MCF 10A (cell line): ENCODE measurements at regions not wholly inside any gene's neighbourhood (a gene's known extent, or its start where the extent isn't known, plus 50 kb on each side); places are given as distances from the start of the nearest gene placed in this dataset.
"Not testable (repeated sequence)": the region's sequence is repeated elsewhere in the genome, so short reads cannot be mapped to it uniquely, and the experiment has no call there.

Experiments
- BruUV-seq: library from RNA; stranded (reverse); fragments of 400-500 nt; replicated peaks from 2 replicates; lab custom pipeline; 2021; lab: Mats Ljungman, UMichigan
- CTCF ChIA-PET: fragments of 300-600 bp; sonication (Branson Sonifier 250); formaldehyde crosslinking; extraction: SDS; loops from one replicate; lab custom pipeline; 2021; ENCODE audit warnings: antibody characterized with exemption, inconsistent platforms; lab: Yijun Ruan, JAX
- POLR2A ChIA-PET: fragments of 300-600, 350-650 bp; sonication (Branson Sonifier 250); formaldehyde crosslinking; extraction: SDS; loops from one replicate; lab custom pipeline; 2020; ENCODE audit warnings: antibody characterized with exemption, inconsistent platforms; lab: Yijun Ruan, JAX
- DNase-seq: peaks from one replicate; pipeline ENCODE4 v3.0.0-alpha.2; 2018; ENCODE audit not compliant: unreplicated experiment
- H3K27ac Mint-ChIP-seq: one replicate; pipeline ENCODE4 v1.8.0; 2022; ENCODE audit warnings: mild to moderate bottlenecking, low read depth, mixed read lengths; ENCODE audit not compliant: unreplicated experiment
- H3K27me3 Mint-ChIP-seq: one replicate; pipeline ENCODE4 v1.8.0; 2022; ENCODE audit warnings: mixed read lengths; ENCODE audit not compliant: insufficient read depth, unreplicated experiment
- H3K36me3 Mint-ChIP-seq: one replicate; pipeline ENCODE4 v1.8.0; 2022; ENCODE audit warnings: mild to moderate bottlenecking, moderate library complexity, mixed read lengths; ENCODE audit not compliant: insufficient read depth, unreplicated experiment
- H3K4me1 Mint-ChIP-seq: one replicate; pipeline ENCODE4 v1.8.0; 2022; ENCODE audit warnings: mixed read lengths; ENCODE audit not compliant: insufficient read depth, unreplicated experiment
- H3K4me3 Mint-ChIP-seq: one replicate; pipeline ENCODE4 v1.8.0; 2022; ENCODE audit warnings: mild to moderate bottlenecking, moderate library complexity, mixed read lengths; ENCODE audit not compliant: unreplicated experiment
- H3K9me3 Mint-ChIP-seq: one replicate; pipeline ENCODE4 v1.8.0; 2022; ENCODE audit warnings: mixed read lengths; ENCODE audit not compliant: unreplicated experiment
- intact Hi-C: fragments of 100-400 bp; cut with micrococcal nuclease; formaldehyde crosslinking; loops from 2 replicates; pipeline ENCODE4 v1.14.1; 2022
- TF ChIP-seq, protein P1 (sequence below): fragments of 200-600 bp; IDR thresholded peaks from one replicate; pipeline ENCODE4 v1.8.0; 2022; ENCODE audit warnings: antibody characterized with exemption, mild to moderate bottlenecking; ENCODE audit not compliant: unreplicated experiment

DNA sequence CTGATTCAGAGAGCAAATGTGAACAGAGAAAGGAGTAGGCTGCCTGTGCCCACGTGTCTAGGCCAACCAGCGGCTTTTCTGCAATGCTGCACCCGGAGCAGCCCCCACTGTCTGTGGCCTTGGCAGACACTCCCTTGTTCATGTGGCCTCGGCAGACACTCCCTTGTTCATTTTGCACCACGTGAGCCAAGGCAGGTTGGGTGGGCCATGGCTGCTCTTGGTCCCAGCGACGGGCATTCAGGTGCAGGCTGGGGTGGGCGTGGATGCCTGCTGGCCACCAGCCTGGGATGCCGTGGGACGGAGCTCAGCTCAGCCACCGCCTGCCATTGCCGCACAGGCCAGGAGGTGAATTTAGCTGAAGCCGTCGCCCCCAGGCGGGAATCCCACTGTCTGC, 159.8 kb downstream of the LAT start:
- H3K4me3 Mint-ChIP-seq, DNase-seq, H3K9me3 Mint-ChIP-seq, H3K27ac Mint-ChIP-seq, BruUV-seq, intact Hi-C loops, H3K36me3 Mint-ChIP-seq, H3K27me3 Mint-ChIP-seq, CTCF ChIA-PET: not testable (repeated sequence)
- POLR2A ChIA-PET: interaction anchor here (0.7 kb wide), 1 partner anchor 38 kb away, joined by 3 read pairs; no protein-coding TSS in a partner anchor
- peaks cover 14% of the 10 kb centered on the region for H3K4me1 Mint-ChIP-seq

DNA sequence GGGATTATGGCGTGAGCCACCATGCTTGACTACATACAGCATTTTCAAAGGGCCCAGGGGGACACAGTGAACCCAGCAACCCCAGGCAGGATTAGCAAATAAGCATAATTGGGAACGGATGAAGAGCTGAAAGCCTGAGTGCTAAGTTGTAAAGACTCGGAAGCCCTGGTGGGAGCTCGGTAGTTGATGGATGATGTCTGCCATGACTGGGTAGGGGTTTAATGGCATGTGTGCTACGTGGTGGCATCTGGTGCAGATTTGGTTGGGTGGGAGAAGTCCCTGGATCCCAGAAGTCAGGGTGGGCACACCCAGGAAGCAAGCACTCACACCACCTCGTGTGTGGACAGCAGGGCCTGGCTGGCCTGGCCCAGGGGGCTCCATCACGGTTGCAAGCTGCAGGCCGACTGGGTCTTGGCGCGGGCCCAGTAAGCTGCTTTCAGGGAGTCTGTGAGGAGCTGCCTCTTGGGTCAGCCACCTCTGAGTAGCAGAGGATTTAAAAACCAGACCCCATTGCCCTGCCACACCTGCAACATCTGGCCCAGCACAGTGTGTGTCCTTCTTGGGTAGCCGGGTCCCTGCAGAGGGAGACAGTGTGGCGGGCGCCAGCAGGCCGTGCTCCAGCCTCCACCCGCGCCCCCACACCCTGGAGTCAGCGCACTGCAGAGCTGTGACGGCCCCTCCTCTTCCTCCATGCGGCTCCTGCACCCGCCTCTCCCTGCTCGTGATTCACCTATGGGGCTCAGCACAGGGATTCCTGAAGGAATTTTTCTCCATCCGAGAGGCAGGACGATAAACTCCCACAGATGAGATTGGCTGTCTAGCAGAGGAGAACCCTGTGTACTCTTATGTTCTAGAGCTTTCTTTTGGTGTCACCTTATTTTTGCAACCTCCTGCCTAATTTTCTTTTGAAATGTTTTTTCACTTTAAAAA, 159.2 kb downstream of the LAT start:
- H3K36me3 Mint-ChIP-seq, H3K9me3 Mint-ChIP-seq, BruUV-seq, H3K27ac Mint-ChIP-seq, H3K4me3 Mint-ChIP-seq, H3K27me3 Mint-ChIP-seq, CTCF ChIA-PET, POLR2A ChIA-PET, intact Hi-C loops, DNase-seq: not testable (repeated sequence)
- peaks cover 14% of the 10 kb centered on the region for H3K4me1 Mint-ChIP-seq

DNA sequence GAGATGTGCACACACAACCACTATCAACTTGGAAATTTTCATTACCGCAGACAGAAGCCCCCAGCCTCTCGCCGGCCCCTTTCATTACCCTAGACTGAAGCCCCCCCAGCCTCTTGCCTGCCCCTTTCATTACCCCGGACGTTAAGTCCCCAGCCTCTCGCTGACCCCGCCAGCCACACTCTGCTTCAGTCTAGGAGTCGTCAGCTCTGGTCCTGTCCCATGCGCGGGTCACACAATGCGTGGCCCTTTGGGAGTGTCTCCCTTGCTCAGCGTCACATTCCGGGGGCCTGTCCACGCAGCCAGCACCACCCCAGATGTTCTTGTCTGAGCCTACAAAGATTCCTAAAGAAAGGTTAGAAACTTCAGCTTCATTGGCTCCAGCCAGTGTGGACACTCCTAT, 157.7 kb downstream of the LAT start:
- CTCF ChIA-PET, intact Hi-C loops, H3K36me3 Mint-ChIP-seq, BruUV-seq, H3K9me3 Mint-ChIP-seq, POLR2A ChIA-PET, H3K27ac Mint-ChIP-seq, H3K4me3 Mint-ChIP-seq, DNase-seq, H3K4me1 Mint-ChIP-seq: not testable (repeated sequence)
- peaks cover 13% of the 10 kb centered on the region for H3K27me3 Mint-ChIP-seq

DNA sequence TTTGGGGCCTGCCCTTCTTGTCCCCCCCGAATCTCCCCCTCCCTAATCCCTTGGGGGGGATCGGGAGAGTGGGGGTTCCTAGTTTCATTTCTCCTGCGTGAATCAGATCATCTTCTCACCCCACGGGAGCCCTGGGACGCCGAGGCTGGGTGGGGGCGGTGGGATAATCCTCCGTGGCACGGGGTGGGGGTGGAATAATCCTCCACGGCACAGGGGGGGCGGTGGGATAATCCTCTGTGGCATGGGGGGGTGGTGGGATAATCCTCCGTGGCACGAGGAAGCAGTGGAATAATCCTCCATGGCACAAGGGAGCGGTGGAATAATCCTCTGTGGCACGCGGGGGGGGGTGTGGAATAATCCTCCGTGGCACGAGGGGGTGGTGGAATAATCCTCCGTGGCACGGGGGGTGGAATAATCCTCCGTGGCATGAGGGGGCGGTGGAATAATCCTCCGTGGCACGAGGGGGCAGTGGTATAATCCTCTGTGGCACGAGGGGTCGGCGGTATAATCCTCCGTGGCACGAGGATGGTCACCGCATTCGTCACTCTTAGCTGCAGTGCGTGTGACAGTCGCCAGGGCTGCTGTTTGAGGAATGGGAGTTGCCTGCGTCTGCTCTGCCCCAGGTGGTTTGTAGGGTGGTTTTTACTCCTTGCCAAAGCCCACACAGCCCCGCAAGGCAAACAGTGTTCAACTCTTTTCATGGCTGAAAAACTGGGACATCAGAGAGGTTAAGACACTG, 156.9 kb downstream of the LAT start:
- DNase-seq: no peak
- intact Hi-C loops: no loop called here
- H3K4me3 Mint-ChIP-seq: no peak overlapping the region
- H3K36me3 Mint-ChIP-seq: no peaks in the 10 kb centered on the region
- no TSS peak for BruUV-seq
- ChIA-PET CTCF (no interaction called here), POLR2A (interaction anchor here (0.6 kb wide), 1 partner anchor 555 kb away, joined by 3 read pairs; no protein-coding TSS in a partner anchor)
- H3K27me3 Mint-ChIP-seq: peaks cover 13% of the 10 kb centered on the region
- TF ChIP-seq, protein P1, sequence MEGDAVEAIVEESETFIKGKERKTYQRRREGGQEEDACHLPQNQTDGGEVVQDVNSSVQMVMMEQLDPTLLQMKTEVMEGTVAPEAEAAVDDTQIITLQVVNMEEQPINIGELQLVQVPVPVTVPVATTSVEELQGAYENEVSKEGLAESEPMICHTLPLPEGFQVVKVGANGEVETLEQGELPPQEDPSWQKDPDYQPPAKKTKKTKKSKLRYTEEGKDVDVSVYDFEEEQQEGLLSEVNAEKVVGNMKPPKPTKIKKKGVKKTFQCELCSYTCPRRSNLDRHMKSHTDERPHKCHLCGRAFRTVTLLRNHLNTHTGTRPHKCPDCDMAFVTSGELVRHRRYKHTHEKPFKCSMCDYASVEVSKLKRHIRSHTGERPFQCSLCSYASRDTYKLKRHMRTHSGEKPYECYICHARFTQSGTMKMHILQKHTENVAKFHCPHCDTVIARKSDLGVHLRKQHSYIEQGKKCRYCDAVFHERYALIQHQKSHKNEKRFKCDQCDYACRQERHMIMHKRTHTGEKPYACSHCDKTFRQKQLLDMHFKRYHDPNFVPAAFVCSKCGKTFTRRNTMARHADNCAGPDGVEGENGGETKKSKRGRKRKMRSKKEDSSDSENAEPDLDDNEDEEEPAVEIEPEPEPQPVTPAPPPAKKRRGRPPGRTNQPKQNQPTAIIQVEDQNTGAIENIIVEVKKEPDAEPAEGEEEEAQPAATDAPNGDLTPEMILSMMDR: no peak
- H3K4me1 Mint-ChIP-seq: peaks cover 9% of the 10 kb centered on the region
- H3K27ac Mint-ChIP-seq: no peak overlapping the region
- H3K9me3 Mint-ChIP-seq: no peaks in the 10 kb centered on the region

DNA sequence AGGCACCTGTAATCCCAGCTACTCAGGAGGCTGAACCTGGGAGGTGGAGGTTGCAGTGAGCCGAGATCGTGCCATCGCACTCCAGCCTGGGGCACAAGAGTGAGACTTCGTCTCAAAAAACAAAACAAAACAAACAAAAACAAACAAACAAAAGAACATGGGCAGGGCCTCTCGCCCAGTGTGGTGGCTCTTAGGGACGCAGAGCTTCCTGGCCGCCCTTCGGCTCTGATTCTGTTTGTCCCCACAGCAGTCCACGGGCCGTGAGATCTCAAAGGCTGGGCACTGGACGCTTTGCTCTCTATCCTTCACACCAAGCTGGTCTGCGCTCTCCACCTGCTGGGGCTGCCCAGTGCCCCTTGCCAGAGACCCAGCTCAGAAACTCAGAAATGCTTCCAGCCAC, 156.3 kb downstream of the LAT start:
- CTCF ChIA-PET, BruUV-seq, H3K36me3 Mint-ChIP-seq, H3K4me3 Mint-ChIP-seq, H3K4me1 Mint-ChIP-seq, DNase-seq, intact Hi-C loops, H3K27ac Mint-ChIP-seq, H3K9me3 Mint-ChIP-seq: not testable (repeated sequence)
- peaks cover 13% of the 10 kb centered on the region for H3K27me3 Mint-ChIP-seq
- POLR2A ChIA-PET: interaction anchor here (0.6 kb wide), 1 partner anchor 555 kb away, joined by 3 read pairs; no protein-coding TSS in a partner anchor

DNA sequence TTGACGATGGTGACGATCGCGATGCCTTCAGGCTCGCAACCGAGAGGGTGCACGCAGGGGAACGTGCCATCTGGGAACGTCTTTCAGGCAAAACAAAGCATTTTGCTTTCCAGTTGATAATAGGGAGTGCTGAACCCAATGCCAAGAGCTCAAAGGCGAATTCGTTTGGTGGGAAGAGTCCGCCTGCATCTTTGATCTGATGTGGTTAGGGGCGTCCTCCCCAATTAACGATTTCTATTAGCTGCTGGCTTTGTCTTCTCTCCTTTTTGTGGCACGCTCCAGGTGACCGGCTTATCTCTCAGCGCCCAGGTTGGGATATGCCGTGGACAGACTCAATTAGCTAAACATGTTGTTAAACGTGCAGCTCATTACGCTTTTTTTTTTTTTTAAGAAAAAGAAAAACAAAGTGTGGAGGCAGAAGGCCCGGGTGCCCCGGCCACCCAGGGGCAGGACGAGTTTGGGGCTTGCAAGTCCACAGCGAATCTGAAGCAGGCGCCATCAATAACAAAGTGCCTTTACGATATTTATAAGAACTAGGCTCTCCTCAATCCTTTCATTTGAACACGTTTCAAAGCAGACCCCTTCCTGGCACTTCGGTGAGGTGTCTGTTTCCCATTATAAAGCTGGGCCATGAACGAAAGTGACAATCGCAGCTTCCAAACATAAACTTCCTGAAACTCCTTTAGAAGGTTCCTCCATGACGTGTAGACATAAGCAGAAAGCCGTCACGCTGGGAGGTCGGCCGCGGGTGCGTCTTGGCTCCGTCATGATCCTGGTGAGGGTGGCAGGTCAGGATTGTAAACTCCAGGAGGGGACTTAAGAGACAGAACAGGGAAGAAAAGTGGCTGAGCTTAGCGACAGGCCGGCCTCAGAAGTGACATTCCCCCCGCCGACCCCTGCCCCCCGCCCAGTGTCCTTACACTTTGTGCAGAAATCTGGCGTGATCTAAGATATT, 155.3 kb downstream of the LAT start:
- CTCF ChIA-PET, BruUV-seq, H3K4me1 Mint-ChIP-seq, H3K36me3 Mint-ChIP-seq, H3K9me3 Mint-ChIP-seq, POLR2A ChIA-PET, H3K4me3 Mint-ChIP-seq, intact Hi-C loops, H3K27ac Mint-ChIP-seq, DNase-seq: not testable (repeated sequence)
- peaks cover 13% of the 10 kb centered on the region for H3K27me3 Mint-ChIP-seq
